Thyroid gland (tissue), 4 donors: ENCODE measurements at regions not wholly inside any gene's neighbourhood (a gene's known extent, or its start where the extent isn't known, plus 50 kb on each side); places are given as distances from the start of the nearest gene placed in this dataset.

Experiments used
- DNase-seq, 2 donors: peaks; one replicate each; pipeline ENCODE4 v3.0.0-alpha.2; 2019
- H3K27ac ChIP-seq, 3 donors: fragments of 200-600 bp; sonication (generic); 1 replicate in 2 of 3; 2 replicates in 1 of 3; pipeline ENCODE4 v1.5.1; 2016 to 2019; ENCODE audit warnings: mild to moderate bottlenecking in 1 of 3, moderate library complexity in 1 of 3
- H3K27me3 ChIP-seq: fragments of 200-600 bp; sonication (generic); one replicate; pipeline ENCODE4 v1.5.1; 2019
- H3K36me3 ChIP-seq, 2 donors: fragments of 200-600 bp; sonication (generic); one replicate each; pipeline ENCODE4 v1.5.1; 2016 to 2019
- H3K4me1 ChIP-seq, 2 donors: fragments of 200-600 bp; sonication (generic); one replicate each; pipeline ENCODE4 v1.5.1; 2017 to 2019
- H3K4me3 ChIP-seq, 3 donors: fragments of 200-600 bp; sonication (generic); replicated peaks in 1 of 3; 1 replicate in 2 of 3; 2 replicates in 1 of 3; pipeline ENCODE4 v1.5.1; 2016; ENCODE audit warnings: mild to moderate bottlenecking in 1 of 3
- H3K9me3 ChIP-seq: fragments of 200-600 bp; sonication (generic); one replicate; pipeline ENCODE4 v1.5.1; 2017
- POLR2A ChIP-seq, 2 donors: fragments of 450-650 bp; IDR thresholded peaks; one replicate each; pipeline ENCODE4 v1.6.1; 2017; ENCODE audit warnings: antibody characterized with exemption in 2 of 2, mild to moderate bottlenecking in 2 of 2, moderate library complexity in 1 of 2
- WGBS, 2 donors: methylation state at CpG; one replicate each; pipeline ENCODE4 v1.1.5; 2017; 5-methylcytosine and 5-hydroxymethylcytosine counted together
- intact Hi-C: fragments of 100-400 bp; cut with DNase I; formaldehyde crosslinking; loops from one replicate; pipeline ENCODE4 v1.15.1; 2023
- TF ChIP-seq, protein P1 (sequence below), 6 experiments: fragments of 200-600 bp in 3 of 6; fragments of 450-650 bp in 3 of 6; sonication (generic) in 3 of 6; IDR thresholded peaks; one replicate each; pipeline ENCODE4 v1.5.1; 2016 to 2019; ENCODE audit warnings: antibody characterized with exemption in 6 of 6, mild to moderate bottlenecking in 2 of 6, inconsistent platforms in 1 of 6, moderate library complexity in 1 of 6

DNA sequence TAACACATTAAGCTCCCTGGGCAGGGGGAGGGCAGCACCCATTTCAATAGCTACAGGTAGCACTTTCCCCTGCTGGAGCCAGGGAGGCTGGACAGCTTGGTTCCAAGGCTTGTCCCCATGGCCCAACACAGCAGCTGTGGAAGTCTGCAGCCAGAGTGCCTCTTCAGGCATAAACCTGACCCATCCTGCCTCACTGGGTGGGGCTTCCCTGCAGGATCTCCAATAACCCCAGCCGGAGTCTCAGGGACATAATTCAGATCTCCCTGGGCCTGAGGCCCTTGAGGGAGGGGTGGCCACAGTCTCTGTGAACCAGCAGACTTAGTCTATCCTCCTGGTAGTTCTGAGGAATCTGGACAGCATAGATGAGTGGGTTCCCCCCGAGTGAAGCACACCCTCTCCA lies 1001.9 kb upstream of the CHAC2 start:
- no peak for DNase-seq
- H3K4me1 ChIP-seq: no peaks in the 10 kb centered on the region
- 77 to 86% methylated on average over 1 to 2 of the region's 2 CpGs for WGBS, 2 donors

DNA sequence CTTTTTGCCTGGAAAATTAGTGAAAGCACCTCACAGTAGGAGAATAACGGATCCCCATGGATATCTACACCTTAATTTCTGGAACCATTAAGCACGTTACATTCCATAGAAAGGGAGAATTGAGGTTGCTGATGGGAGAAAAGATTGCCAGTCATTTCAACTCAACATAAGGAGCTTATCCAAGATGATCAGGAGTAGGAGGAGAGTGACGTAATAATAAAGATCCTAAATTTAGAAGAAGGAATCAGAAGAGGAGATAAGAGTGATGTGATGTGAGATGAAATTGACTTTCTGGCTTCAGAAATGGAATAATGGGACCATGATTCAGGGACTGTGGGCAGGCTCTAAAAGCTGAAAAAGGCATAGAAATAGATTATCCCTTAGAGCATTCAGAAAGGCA lies 1017.8 kb upstream of the CHAC2 start:
- DNase-seq: no peak
- H3K27ac ChIP-seq: no peak overlapping the region
- H3K27me3 ChIP-seq: no peaks in the 10 kb centered on the region
- intact Hi-C loops: no loop called here
- H3K4me1 ChIP-seq: no peaks in the 10 kb centered on the region
- no peaks in the 10 kb centered on the region for H3K9me3 ChIP-seq
- 82 to 93% methylated on average over 3 of the region's 3 CpGs for WGBS, 2 donors
- no peak overlapping the region for H3K4me3 ChIP-seq
- TF ChIP-seq, protein P1, sequence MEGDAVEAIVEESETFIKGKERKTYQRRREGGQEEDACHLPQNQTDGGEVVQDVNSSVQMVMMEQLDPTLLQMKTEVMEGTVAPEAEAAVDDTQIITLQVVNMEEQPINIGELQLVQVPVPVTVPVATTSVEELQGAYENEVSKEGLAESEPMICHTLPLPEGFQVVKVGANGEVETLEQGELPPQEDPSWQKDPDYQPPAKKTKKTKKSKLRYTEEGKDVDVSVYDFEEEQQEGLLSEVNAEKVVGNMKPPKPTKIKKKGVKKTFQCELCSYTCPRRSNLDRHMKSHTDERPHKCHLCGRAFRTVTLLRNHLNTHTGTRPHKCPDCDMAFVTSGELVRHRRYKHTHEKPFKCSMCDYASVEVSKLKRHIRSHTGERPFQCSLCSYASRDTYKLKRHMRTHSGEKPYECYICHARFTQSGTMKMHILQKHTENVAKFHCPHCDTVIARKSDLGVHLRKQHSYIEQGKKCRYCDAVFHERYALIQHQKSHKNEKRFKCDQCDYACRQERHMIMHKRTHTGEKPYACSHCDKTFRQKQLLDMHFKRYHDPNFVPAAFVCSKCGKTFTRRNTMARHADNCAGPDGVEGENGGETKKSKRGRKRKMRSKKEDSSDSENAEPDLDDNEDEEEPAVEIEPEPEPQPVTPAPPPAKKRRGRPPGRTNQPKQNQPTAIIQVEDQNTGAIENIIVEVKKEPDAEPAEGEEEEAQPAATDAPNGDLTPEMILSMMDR (IDR thresholded peaks at IDR 0.05): no peak
- TF ChIP-seq POLR2A (IDR thresholded peaks at IDR 0.05): no peak
- no peaks in the 10 kb centered on the region for H3K36me3 ChIP-seq

More for the DNA sequence above, 1001.9 kb upstream of the CHAC2 start:
- Histone ChIP-seq H3K4me3 (no peak overlapping the region), H3K27me3 (no peaks in the 10 kb centered on the region), H3K27ac (no peak overlapping the region), H3K9me3 (no peaks in the 10 kb centered on the region), H3K36me3 (no peaks in the 10 kb centered on the region)
- intact Hi-C loops: no loop called here
- TF ChIP-seq, protein P1 (IDR thresholded peaks at IDR 0.05): no peak
- TF ChIP-seq POLR2A (IDR thresholded peaks at IDR 0.05): no peak

DNA sequence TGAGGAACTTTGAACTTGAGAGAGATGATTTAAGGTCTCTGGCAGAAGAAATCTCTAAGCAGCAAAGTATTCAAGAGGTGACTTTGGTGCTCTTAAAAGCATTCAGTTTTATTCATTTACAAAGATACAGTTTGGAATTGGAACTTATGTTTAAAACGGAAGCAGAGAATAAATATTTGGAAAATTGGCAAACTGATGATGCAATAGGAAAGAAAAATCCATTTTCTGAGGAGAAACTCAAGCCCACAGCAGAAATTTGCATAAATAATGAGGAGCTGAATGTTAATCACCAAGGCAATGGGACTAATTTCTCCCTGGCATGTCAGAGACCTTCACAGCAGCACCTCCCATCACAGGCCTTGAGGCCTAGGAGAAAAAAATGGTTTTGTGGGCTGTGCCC lies 1022.5 kb upstream of the CHAC2 start:
- Histone ChIP-seq H3K4me3 (no peak overlapping the region), H3K27me3 (no peaks in the 10 kb centered on the region), H3K36me3 (no peaks in the 10 kb centered on the region), H3K27ac (no peak overlapping the region), H3K9me3 (no peaks in the 10 kb centered on the region), H3K4me1 (no peaks in the 10 kb centered on the region)
- intact Hi-C loops: no loop called here
- DNase-seq: no peak
- no peak for TF ChIP-seq POLR2A (IDR thresholded peaks at IDR 0.05)
- TF ChIP-seq, protein P1 (IDR thresholded peaks at IDR 0.05): no peak
- WGBS, 2 donors: 91 to 95% methylated on average over 1 of the region's 1 CpG

DNA sequence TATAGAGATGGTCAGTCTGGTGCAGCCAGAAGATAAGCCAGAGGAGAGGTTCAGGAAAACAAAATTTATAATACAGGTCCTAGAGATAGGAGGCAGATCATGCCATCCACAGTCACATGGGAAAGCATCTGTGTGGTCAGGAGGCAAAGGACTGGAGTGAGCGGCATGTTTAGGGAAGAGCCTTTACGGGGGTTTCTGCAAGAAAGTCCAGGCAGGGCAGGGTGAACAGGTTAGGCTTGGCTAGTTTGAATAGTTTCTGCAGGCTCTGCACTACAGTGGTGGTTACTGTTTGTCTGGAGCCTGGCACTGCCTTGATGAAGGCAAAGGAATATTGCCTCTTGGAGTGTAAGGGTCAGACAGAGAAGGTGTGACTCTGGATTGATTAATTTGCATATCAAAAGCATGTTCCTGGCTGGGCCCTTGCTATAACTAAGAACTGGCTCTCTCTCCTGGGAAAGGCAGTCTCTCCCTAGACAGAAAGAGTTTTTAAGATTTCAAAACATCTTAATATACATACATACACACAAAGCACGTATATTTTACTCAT lies 1034.7 kb upstream of the CHAC2 start:
- no peak for DNase-seq
- 69 to 75% methylated on average over 3 of the region's 3 CpGs for WGBS, 2 donors
- intact Hi-C loops: no loop called here
- Histone ChIP-seq H3K27me3 (no peaks in the 10 kb centered on the region), H3K4me1 (no peaks in the 10 kb centered on the region), H3K27ac (no peak overlapping the region), H3K36me3 (no peaks in the 10 kb centered on the region), H3K9me3 (no peaks in the 10 kb centered on the region), H3K4me3 (no peak overlapping the region)
- no peak for TF ChIP-seq POLR2A (IDR thresholded peaks at IDR 0.05)
- TF ChIP-seq, protein P1 (IDR thresholded peaks at IDR 0.05): no peak

DNA sequence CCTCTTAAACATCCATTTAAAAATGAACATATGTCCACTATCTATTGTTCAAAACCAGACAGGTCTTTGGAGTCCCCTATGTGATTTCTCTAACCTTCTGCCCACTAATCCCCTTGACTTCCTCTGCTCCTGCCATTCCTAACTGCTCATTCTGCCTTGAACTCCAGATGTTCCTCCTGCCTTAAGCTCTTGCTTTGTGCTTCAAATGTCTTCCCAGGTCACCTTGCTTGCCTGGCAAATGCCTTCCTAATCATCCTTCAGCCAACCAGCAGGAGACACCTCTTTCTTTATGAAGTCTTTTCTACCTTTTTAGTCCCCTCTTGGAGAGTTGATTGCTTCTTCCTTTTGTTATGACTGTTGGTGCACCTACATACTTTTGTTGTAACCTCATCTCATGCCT lies 1043.0 kb upstream of the CHAC2 start:
- Histone ChIP-seq H3K4me3 (no peak overlapping the region), H3K36me3 (no peaks in the 10 kb centered on the region), H3K9me3 (no peaks in the 10 kb centered on the region), H3K27ac (no peak overlapping the region), H3K27me3 (no peaks in the 10 kb centered on the region), H3K4me1 (no peaks in the 10 kb centered on the region)
- TF ChIP-seq, protein P1 (IDR thresholded peaks at IDR 0.05): no peak
- no peak for TF ChIP-seq POLR2A (IDR thresholded peaks at IDR 0.05)
- intact Hi-C loops: no loop called here
- DNase-seq: no peak
